ENCODE measurements at regions not wholly inside any gene's neighbourhood (a gene's known extent, or its start where the extent isn't known, plus 50 kb on each side); places are given as distances from the start of the nearest gene placed in this dataset.
"Not testable (repeated sequence)": the region's sequence is repeated elsewhere in the genome, so short reads cannot be mapped to it uniquely, and the experiment has no call there.

GRCh38 chr5:113757508-113757907 lies 244.0 kb downstream of the YTHDC2 start:
- TF ChIP-seq POLR2A (IDR thresholded peaks at IDR 0.05) (no peak), POLR2AphosphoS5 (IDR thresholded peaks at IDR 0.05) (no peak), CTCF (IDR thresholded peaks at IDR 0.05) (no peak)
- intact Hi-C loops (cut with DNase I; ENCODE audit: low total_unique reads) = no loop called here
- no peak overlapping the region for H3K4me3 ChIP-seq
- no peaks in the 10 kb centered on the region for H3K36me3 ChIP-seq
- H3K4me1 ChIP-seq = no peaks in the 10 kb centered on the region
- H3K27ac ChIP-seq = no peak overlapping the region
- no peaks in the 10 kb centered on the region for H3K27me3 ChIP-seq
- no peaks in the 10 kb centered on the region for H3K9me3 ChIP-seq
- no peak for DNase-seq (ENCODE audit: low spot score in 2 of 2)

GRCh38 chr5:113759505-113759904 lies 246.0 kb downstream of the YTHDC2 start:
- intact Hi-C loops (cut with DNase I; ENCODE audit: low total_unique reads) = no loop called here
- TF ChIP-seq POLR2A (IDR thresholded peaks at IDR 0.05) (no peak), CTCF (IDR thresholded peaks at IDR 0.05) (no peak)
- Histone ChIP-seq H3K9me3 (no peaks in the 10 kb centered on the region), H3K4me1 (no peaks in the 10 kb centered on the region), H3K27ac (no peak overlapping the region), H3K4me3 (no peak overlapping the region), H3K36me3 (no peaks in the 10 kb centered on the region), H3K27me3 (no peaks in the 10 kb centered on the region)
- no peak for DNase-seq (ENCODE audit: low spot score in 2 of 2)

GRCh38 chr5:113760486-113760885 lies 247.0 kb downstream of the YTHDC2 start:
- intact Hi-C loops (cut with DNase I; ENCODE audit: low total_unique reads) = loop anchor here (5.0 kb wide), 1 partner anchor 1897 kb away; no protein-coding TSS in a partner anchor
- H3K27ac ChIP-seq = no peak overlapping the region
- no peak for TF ChIP-seq POLR2AphosphoS5 (IDR thresholded peaks at IDR 0.05)
- no peak for TF ChIP-seq POLR2A (IDR thresholded peaks at IDR 0.05)

GRCh38 chr5:113761594-113761993 lies 248.1 kb downstream of the YTHDC2 start:
- Histone ChIP-seq H3K27me3 (no peaks in the 10 kb centered on the region), H3K27ac (no peak overlapping the region), H3K9me3 (peaks cover 2 to 7% of the 10 kb centered on the region in 2 donors), H3K36me3 (no peaks in the 10 kb centered on the region), H3K4me1 (no peaks in the 10 kb centered on the region), H3K4me3 (no peak overlapping the region)
- TF ChIP-seq POLR2A (IDR thresholded peaks at IDR 0.05) = no peak
- no peak for TF ChIP-seq CTCF (IDR thresholded peaks at IDR 0.05)
- no peak for TF ChIP-seq POLR2AphosphoS5 (IDR thresholded peaks at IDR 0.05)
- DNase-seq (ENCODE audit: low spot score in 2 of 2) = no peak
- intact Hi-C loops (cut with DNase I; ENCODE audit: low total_unique reads) = loop anchor here (5.0 kb wide), 1 partner anchor 1896 kb away; no protein-coding TSS in a partner anchor

More at GRCh38 chr5:113760486-113760885, 247.0 kb downstream of the YTHDC2 start:
- H3K4me1 ChIP-seq = no peaks in the 10 kb centered on the region
- H3K9me3 ChIP-seq = no peaks in the 10 kb centered on the region
- no peak overlapping the region for H3K4me3 ChIP-seq
- no peaks in the 10 kb centered on the region for H3K36me3 ChIP-seq
- no peaks in the 10 kb centered on the region for H3K27me3 ChIP-seq
- no peak for DNase-seq (ENCODE audit: low spot score in 2 of 2)

GRCh38 chr5:113764382-113764781 lies 250.9 kb downstream of the YTHDC2 start:
- no peak for DNase-seq (ENCODE audit: low spot score in 2 of 2)
- peaks cover 12 to 16% of the 10 kb centered on the region in 2 donors for H3K9me3 ChIP-seq
- no peak overlapping the region for H3K27ac ChIP-seq
- H3K36me3 ChIP-seq = no peaks in the 10 kb centered on the region
- intact Hi-C loops (cut with DNase I; ENCODE audit: low total_unique reads) = loop anchor here (5.0 kb wide), 1 partner anchor 1893 kb away; no protein-coding TSS in a partner anchor
- H3K27me3 ChIP-seq = no peaks in the 10 kb centered on the region
- no peaks in the 10 kb centered on the region for H3K4me1 ChIP-seq
- TF ChIP-seq CTCF (IDR thresholded peaks at IDR 0.05) = no peak
- no peak for TF ChIP-seq POLR2AphosphoS5 (IDR thresholded peaks at IDR 0.05)
- no peak for TF ChIP-seq POLR2A (IDR thresholded peaks at IDR 0.05)
- H3K4me3 ChIP-seq = no peak overlapping the region

- peaks cover 12 to 16% of the 10 kb centered on the region in 2 donors for H3K9me3 ChIP-seq
- H3K27me3 ChIP-seq; intact Hi-C loops (cut with DNase I; ENCODE audit: low total_unique reads); H3K36me3 ChIP-seq; H3K27ac ChIP-seq; H3K4me3 ChIP-seq; H3K4me1 ChIP-seq; DNase-seq (ENCODE audit: low spot score in 2 of 2): not testable (repeated sequence)
Measured at GRCh38 chr5:113766827-113767226, 253.3 kb downstream of the YTHDC2 start.

All from breast epithelium (tissue), 4 donors.